ENCODE measurements at regions not wholly inside any gene's neighbourhood (a gene's known extent, or its start where the extent isn't known, plus 50 kb on each side); places are given as distances from the start of the nearest gene placed in this dataset.

DNA sequence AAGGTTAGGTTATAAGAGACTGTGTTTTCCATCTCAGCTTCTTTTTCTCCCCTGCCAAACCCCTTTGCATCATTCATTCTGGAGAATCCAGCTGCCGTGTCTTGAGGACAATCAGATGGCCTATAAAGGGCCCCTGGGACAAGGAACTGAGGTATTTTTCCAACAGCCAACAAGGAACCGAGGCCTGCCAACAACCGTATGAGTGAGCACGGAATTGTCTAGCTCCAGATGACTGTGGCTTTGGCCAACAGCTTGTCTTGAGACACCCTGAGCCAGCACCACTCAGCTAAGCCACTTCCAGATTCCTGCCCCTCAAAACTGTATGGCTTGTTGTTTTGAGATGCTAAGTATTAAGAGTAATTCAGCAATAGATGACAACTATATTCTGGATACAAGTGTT, 433.7 kb upstream of the HSF2 start:
- no peak for DNase-seq (ENCODE audit: low read depth in 1 of 2, low spot score in 1 of 2)
- H3K27me3 ChIP-seq (ENCODE audit: insufficient read depth, poor library complexity, severe bottlenecking) = no peaks in the 10 kb centered on the region
- no peak for TF ChIP-seq GABPA (IDR thresholded peaks at IDR 0.05; ENCODE audit: low read depth)
- TF ChIP-seq, protein P1, sequence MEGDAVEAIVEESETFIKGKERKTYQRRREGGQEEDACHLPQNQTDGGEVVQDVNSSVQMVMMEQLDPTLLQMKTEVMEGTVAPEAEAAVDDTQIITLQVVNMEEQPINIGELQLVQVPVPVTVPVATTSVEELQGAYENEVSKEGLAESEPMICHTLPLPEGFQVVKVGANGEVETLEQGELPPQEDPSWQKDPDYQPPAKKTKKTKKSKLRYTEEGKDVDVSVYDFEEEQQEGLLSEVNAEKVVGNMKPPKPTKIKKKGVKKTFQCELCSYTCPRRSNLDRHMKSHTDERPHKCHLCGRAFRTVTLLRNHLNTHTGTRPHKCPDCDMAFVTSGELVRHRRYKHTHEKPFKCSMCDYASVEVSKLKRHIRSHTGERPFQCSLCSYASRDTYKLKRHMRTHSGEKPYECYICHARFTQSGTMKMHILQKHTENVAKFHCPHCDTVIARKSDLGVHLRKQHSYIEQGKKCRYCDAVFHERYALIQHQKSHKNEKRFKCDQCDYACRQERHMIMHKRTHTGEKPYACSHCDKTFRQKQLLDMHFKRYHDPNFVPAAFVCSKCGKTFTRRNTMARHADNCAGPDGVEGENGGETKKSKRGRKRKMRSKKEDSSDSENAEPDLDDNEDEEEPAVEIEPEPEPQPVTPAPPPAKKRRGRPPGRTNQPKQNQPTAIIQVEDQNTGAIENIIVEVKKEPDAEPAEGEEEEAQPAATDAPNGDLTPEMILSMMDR (IDR thresholded peaks at IDR 0.05; ENCODE audit: insufficient read depth, low read length) = no peak
- TF ChIP-seq POLR2AphosphoS5 (IDR thresholded peaks at IDR 0.05; ENCODE audit: low read depth) = no peak
- TF ChIP-seq, protein P2, sequence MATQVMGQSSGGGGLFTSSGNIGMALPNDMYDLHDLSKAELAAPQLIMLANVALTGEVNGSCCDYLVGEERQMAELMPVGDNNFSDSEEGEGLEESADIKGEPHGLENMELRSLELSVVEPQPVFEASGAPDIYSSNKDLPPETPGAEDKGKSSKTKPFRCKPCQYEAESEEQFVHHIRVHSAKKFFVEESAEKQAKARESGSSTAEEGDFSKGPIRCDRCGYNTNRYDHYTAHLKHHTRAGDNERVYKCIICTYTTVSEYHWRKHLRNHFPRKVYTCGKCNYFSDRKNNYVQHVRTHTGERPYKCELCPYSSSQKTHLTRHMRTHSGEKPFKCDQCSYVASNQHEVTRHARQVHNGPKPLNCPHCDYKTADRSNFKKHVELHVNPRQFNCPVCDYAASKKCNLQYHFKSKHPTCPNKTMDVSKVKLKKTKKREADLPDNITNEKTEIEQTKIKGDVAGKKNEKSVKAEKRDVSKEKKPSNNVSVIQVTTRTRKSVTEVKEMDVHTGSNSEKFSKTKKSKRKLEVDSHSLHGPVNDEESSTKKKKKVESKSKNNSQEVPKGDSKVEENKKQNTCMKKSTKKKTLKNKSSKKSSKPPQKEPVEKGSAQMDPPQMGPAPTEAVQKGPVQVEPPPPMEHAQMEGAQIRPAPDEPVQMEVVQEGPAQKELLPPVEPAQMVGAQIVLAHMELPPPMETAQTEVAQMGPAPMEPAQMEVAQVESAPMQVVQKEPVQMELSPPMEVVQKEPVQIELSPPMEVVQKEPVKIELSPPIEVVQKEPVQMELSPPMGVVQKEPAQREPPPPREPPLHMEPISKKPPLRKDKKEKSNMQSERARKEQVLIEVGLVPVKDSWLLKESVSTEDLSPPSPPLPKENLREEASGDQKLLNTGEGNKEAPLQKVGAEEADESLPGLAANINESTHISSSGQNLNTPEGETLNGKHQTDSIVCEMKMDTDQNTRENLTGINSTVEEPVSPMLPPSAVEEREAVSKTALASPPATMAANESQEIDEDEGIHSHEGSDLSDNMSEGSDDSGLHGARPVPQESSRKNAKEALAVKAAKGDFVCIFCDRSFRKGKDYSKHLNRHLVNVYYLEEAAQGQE (IDR thresholded peaks at IDR 0.05; ENCODE audit: insufficient replicate concordance, low read depth) = no peak
- no peak for TF ChIP-seq SPI1 (IDR thresholded peaks at IDR 0.05; ENCODE audit: borderline replicate concordance, low read depth)
- H3K27ac ChIP-seq (replicated peaks) = no peak overlapping the region
- H3K4me3 ChIP-seq (replicated peaks; ENCODE audit: insufficient read depth, low read length) = no peak overlapping the region

DNA sequence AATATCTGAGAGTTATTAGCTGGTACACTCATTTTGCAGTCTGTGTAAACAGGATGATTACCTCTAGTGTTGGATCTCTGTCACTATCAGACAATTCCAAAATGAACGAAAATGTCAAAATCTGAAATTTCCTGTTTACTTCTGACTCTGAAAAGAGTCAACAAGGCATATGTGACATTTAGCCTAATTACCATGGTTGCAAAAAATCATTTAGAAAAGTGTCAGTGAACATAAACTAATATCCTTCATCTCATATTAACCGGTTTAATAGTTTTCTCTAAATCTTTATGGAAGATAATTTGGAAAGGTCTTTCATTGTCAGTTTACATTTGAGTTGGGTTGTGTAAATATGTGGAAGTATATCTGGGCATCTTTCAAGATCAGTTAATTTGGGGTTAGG, 431.8 kb upstream of the HSF2 start:
- TF ChIP-seq SPI1 (IDR thresholded peaks at IDR 0.05; ENCODE audit: borderline replicate concordance, low read depth) = no peak
- no peak for TF ChIP-seq POLR2AphosphoS5 (IDR thresholded peaks at IDR 0.05; ENCODE audit: low read depth)
- TF ChIP-seq, protein P2 (IDR thresholded peaks at IDR 0.05; ENCODE audit: insufficient replicate concordance, low read depth) = no peak
- TF ChIP-seq, protein P1 (IDR thresholded peaks at IDR 0.05; ENCODE audit: insufficient read depth, low read length) = no peak
- TF ChIP-seq GABPA (IDR thresholded peaks at IDR 0.05; ENCODE audit: low read depth) = no peak
- H3K4me3 ChIP-seq (replicated peaks; ENCODE audit: insufficient read depth, low read length) = no peak overlapping the region
- H3K27ac ChIP-seq (replicated peaks) = no peak overlapping the region
- no peak for DNase-seq (ENCODE audit: low read depth in 1 of 2, low spot score in 1 of 2)
- no peaks in the 10 kb centered on the region for H3K27me3 ChIP-seq (ENCODE audit: insufficient read depth, poor library complexity, severe bottlenecking)

DNA sequence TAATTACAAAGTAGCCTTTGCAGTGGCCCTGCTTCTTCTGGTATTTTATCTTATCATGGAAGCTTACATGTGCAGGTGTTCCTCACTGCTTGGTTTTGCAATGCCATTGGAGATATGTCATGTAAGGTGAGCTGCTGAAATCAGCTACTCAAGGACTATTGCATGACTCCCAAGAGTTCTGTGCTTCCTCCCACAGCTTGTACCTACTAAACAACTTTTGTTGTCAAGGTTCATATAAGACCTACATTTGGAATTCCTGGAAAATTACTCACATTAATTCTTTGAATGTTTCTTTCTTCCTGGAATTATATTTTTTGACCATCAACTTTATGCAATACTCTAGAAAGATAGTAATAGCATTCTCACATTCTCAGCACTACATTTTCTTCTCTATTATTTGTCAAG, 427.5 kb upstream of the HSF2 start:
- H3K27me3 ChIP-seq (ENCODE audit: insufficient read depth, poor library complexity, severe bottlenecking) = no peaks in the 10 kb centered on the region
- H3K27ac ChIP-seq (replicated peaks) = no peak overlapping the region
- no peak for DNase-seq (ENCODE audit: low read depth in 1 of 2, low spot score in 1 of 2)
- H3K4me3 ChIP-seq (replicated peaks; ENCODE audit: insufficient read depth, low read length) = no peak overlapping the region
- no peak for TF ChIP-seq GABPA (IDR thresholded peaks at IDR 0.05; ENCODE audit: low read depth)
- TF ChIP-seq SPI1 (IDR thresholded peaks at IDR 0.05; ENCODE audit: borderline replicate concordance, low read depth) = no peak
- TF ChIP-seq, protein P2 (IDR thresholded peaks at IDR 0.05; ENCODE audit: insufficient replicate concordance, low read depth) = no peak
- no peak for TF ChIP-seq POLR2AphosphoS5 (IDR thresholded peaks at IDR 0.05; ENCODE audit: low read depth)
- TF ChIP-seq, protein P1 (IDR thresholded peaks at IDR 0.05; ENCODE audit: insufficient read depth, low read length) = no peak
